SK-N-SH treated with all-trans-retinoic acid at 6 μM for 48 hours (cell line): ENCODE measurements at regions not wholly inside any gene's neighbourhood (a gene's known extent, or its start where the extent isn't known, plus 50 kb on each side); places are given as distances from the start of the nearest gene placed in this dataset.

Experiments
- ATAC-seq: fragments of 200-7000 bp; cut with Tn5 transposase; 3 replicates; pipeline ENCODE4 v1.9.1; 2020; ENCODE audit warnings: mild to moderate bottlenecking, moderate library complexity
- ARNTL ChIP-seq: fragments of 450-650 bp; formaldehyde crosslinking; IDR thresholded peaks from 2 replicates; pipeline ENCODE4 v1.5.0; 2020; ENCODE audit warnings: low read depth, mild to moderate bottlenecking, moderate library complexity, borderline replicate concordance
- BACH2 ChIP-seq: fragments of 250-450 bp; sonication (Bioruptor Pico); IDR thresholded peaks from 2 replicates; pipeline ENCODE4 v1.9.0; 2021; ENCODE audit warnings: mild to moderate bottlenecking, borderline replicate concordance
- CREB5 ChIP-seq: fragments of 250-450 bp; sonication (Bioruptor Pico); IDR thresholded peaks from 2 replicates; pipeline ENCODE4 v1.5.1; 2020; ENCODE audit warnings: low read depth, mild to moderate bottlenecking, moderate library complexity
- CSDC2 ChIP-seq: fragments of 250-450 bp; sonication (Bioruptor Pico); IDR thresholded peaks from 2 replicates; pipeline ENCODE4 v1.5.0; 2020; ENCODE audit warnings: mild to moderate bottlenecking, moderate library complexity
- CSRNP3 ChIP-seq: fragments of 250-450 bp; sonication (Bioruptor Pico); IDR thresholded peaks from 2 replicates; pipeline ENCODE4 v1.5.1; 2021; ENCODE audit warnings: mild to moderate bottlenecking, moderate library complexity
- GLIS3 ChIP-seq: fragments of 250-450 bp; sonication (Bioruptor Pico); IDR thresholded peaks from 2 replicates; pipeline ENCODE4 v1.5.0; 2020; ENCODE audit warnings: mild to moderate bottlenecking, moderate library complexity
- ISL1 ChIP-seq: fragments of 250-450 bp; sonication (Bioruptor Pico); IDR thresholded peaks from 2 replicates; pipeline ENCODE4 v2.1.2; 2022; ENCODE audit warnings: mild to moderate bottlenecking, moderate library complexity
- OSR1 ChIP-seq: fragments of 250-450 bp; sonication (Bioruptor Pico); IDR thresholded peaks from 2 replicates; pipeline ENCODE4 v1.8.0; 2022; ENCODE audit warnings: moderate library complexity, mild to moderate bottlenecking, inconsistent platforms
- PATZ1 ChIP-seq: fragments of 250-450 bp; sonication (Bioruptor Pico); IDR thresholded peaks from 2 replicates; pipeline ENCODE4 v1.8.0; 2020; ENCODE audit warnings: mild to moderate bottlenecking, moderate library complexity, borderline replicate concordance
- POU6F1 ChIP-seq: fragments of 250-450 bp; sonication (Bioruptor Pico); IDR thresholded peaks from 2 replicates; pipeline ENCODE4 v1.8.0; 2021; ENCODE audit warnings: low read depth, mild to moderate bottlenecking, moderate library complexity, borderline replicate concordance
- PPARA ChIP-seq: fragments of 250-450 bp; sonication (Bioruptor Pico); IDR thresholded peaks from 2 replicates; pipeline ENCODE4 v1.5.0; 2020; ENCODE audit warnings: mild to moderate bottlenecking, borderline replicate concordance
- RARB ChIP-seq: fragments of 250-450 bp; sonication (Bioruptor Pico); IDR thresholded peaks from 2 replicates; pipeline ENCODE4 v1.8.0; 2021; ENCODE audit warnings: mild to moderate bottlenecking, moderate library complexity
- SNAI2 ChIP-seq: fragments of 250-450 bp; sonication (Bioruptor Pico); IDR thresholded peaks from 2 replicates; pipeline ENCODE4 v1.5.0; 2020; ENCODE audit warnings: mild to moderate bottlenecking, moderate library complexity
- TCF4 ChIP-seq: fragments of 250-450 bp; sonication (Bioruptor Pico); IDR thresholded peaks from 2 replicates; pipeline ENCODE4 v1.8.0; 2021; ENCODE audit warnings: mild to moderate bottlenecking, moderate library complexity, borderline replicate concordance
- TOX ChIP-seq: fragments of 250-450 bp; sonication (Bioruptor Pico); IDR thresholded peaks from 2 replicates; pipeline ENCODE4 v1.8.0; 2021; ENCODE audit warnings: mild to moderate bottlenecking, moderate library complexity, borderline replicate concordance
- TSHZ2 ChIP-seq: fragments of 250-450 bp; sonication (Bioruptor Pico); IDR thresholded peaks from 2 replicates; pipeline ENCODE4 v1.5.0; 2020; ENCODE audit warnings: mild to moderate bottlenecking, moderate library complexity
- ZC3H10 ChIP-seq: fragments of 250-450 bp; sonication (Bioruptor Pico); IDR thresholded peaks from 2 replicates; pipeline ENCODE4 v1.5.1; 2021; ENCODE audit warnings: mild to moderate bottlenecking, moderate library complexity
- ZFP3 ChIP-seq: fragments of 250-450 bp; sonication (Bioruptor Pico); IDR thresholded peaks from 2 replicates; pipeline ENCODE4 v1.5.0; 2020; ENCODE audit warnings: mild to moderate bottlenecking, moderate library complexity
- ZFP30 ChIP-seq: fragments of 450-650 bp; formaldehyde crosslinking; IDR thresholded peaks from 2 replicates; pipeline ENCODE4 v1.5.0; 2022; ENCODE audit warnings: mild to moderate bottlenecking, moderate library complexity
- ZNF565 ChIP-seq: fragments of 450-650 bp; formaldehyde crosslinking; conservative IDR thresholded peaks from 2 replicates; pipeline ENCODE4 v1.5.0; 2020; ENCODE audit warnings: low read depth, mild to moderate bottlenecking, moderate library complexity
- ZNF70 ChIP-seq: fragments of 450-650 bp; formaldehyde crosslinking; IDR thresholded peaks from 2 replicates; pipeline ENCODE4 v1.5.0; 2020; ENCODE audit warnings: mild to moderate bottlenecking, moderate library complexity
- ZNF8 ChIP-seq: fragments of 450-650 bp; formaldehyde crosslinking; IDR thresholded peaks from 2 replicates; pipeline ENCODE4 v1.5.0; 2020; ENCODE audit warnings: mild to moderate bottlenecking, moderate library complexity

GRCh38 chr7:46175221-46175620 is 254.1 kb upstream of the IGFBP3 start:
- ATAC-seq, result no peak
- TF ChIP-seq TSHZ2 (CRISPR knock-in tag) (no peak), GLIS3 (no peak), CSRNP3 (CRISPR knock-in tag) (no peak), PPARA (no peak), ISL1 (CRISPR knock-in tag) (no peak), CSDC2 (CRISPR knock-in tag) (no peak), ZFP30 (CRISPR knock-in tag) (no peak), ZC3H10 (CRISPR knock-in tag) (no peak), CREB5 (CRISPR knock-in tag) (no peak), ZNF70 (no peak), ZFP3 (CRISPR knock-in tag) (no peak)

GRCh38 chr7:46174196-46174580 is 253.1 kb upstream of the IGFBP3 start:
- ATAC-seq, result no peak
- TF ChIP-seq TOX (CRISPR knock-in tag) (no peak), ZFP3 (CRISPR knock-in tag) (no peak), CREB5 (CRISPR knock-in tag) (no peak)

GRCh38 chr7:46173476-46174195 is 252.6 kb upstream of the IGFBP3 start:
- ATAC-seq, result peak; percentile 27; the same call in 1 of the 3 replicates
- TF ChIP-seq TSHZ2 (CRISPR knock-in tag) (no peak), TCF4 (CRISPR knock-in tag) (no peak), BACH2 (CRISPR knock-in tag) (no peak), CSDC2 (CRISPR knock-in tag) (no peak), TOX (CRISPR knock-in tag) (no peak), CSRNP3 (CRISPR knock-in tag) (no peak), PPARA (no peak), ZFP3 (CRISPR knock-in tag) (no peak), SNAI2 (no peak), ZNF565 (no peak), PATZ1 (CRISPR knock-in tag) (no peak), RARB (CRISPR knock-in tag) (no peak), ZNF8 (CRISPR knock-in tag) (no peak), OSR1 (no peak), POU6F1 (no peak), ARNTL (CRISPR knock-in tag) (no peak), ZNF70 (no peak), ZC3H10 (CRISPR knock-in tag) (no peak), ISL1 (CRISPR knock-in tag) (no peak)
